ES-I3 (cell line): ENCODE measurements at regions not wholly inside any gene's neighbourhood (a gene's known extent, or its start where the extent isn't known, plus 50 kb on each side); places are given as distances from the start of the nearest gene placed in this dataset.

Source experiments
- H3K36me3 ChIP-seq: 2 replicates; pipeline ENCODE4 v1.6.1; 2013; ENCODE audit warnings: mild to moderate bottlenecking, low read length, control low read depth, moderate library complexity; ENCODE audit not compliant: insufficient read depth
- H3K4me1 ChIP-seq: 2 replicates; pipeline ENCODE4 v1.6.1; 2013; ENCODE audit warnings: mild to moderate bottlenecking, control low read depth, low read length; ENCODE audit not compliant: insufficient read depth
- H3K9ac ChIP-seq: 2 replicates; pipeline ENCODE4 v1.6.1; 2013; ENCODE audit warnings: low read depth, mild to moderate bottlenecking, low read length, moderate library complexity
- H3K9me3 ChIP-seq: 2 replicates; pipeline ENCODE4 v1.6.1; 2013; ENCODE audit warnings: mild to moderate bottlenecking, low read length, moderate library complexity; ENCODE audit not compliant: control insufficient read depth, insufficient read depth

DNA sequence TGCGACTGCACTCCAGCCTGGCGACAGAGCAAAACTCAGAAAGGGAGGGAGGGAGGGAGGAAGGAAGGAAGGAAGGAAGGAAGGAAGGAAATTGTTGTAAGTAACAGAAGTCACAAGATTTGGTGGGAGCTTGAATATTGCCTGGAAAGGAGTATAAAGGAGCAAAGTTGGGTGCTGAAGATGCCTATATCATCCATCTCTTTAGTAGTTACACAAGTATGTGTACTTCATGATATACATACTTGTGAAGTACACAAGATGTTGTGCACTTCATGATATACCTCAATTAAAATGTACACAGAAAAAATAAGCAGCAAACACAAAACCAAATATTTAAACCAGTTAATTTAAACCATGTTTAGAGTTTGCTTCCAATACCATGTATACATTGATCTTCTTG, 1223.8 kb downstream of the SORCS3 start:
- Histone ChIP-seq H3K9me3 (no peaks in the 10 kb centered on the region), H3K9ac (no peak overlapping the region), H3K36me3 (no peaks in the 10 kb centered on the region), H3K4me1 (no peaks in the 10 kb centered on the region)

DNA sequence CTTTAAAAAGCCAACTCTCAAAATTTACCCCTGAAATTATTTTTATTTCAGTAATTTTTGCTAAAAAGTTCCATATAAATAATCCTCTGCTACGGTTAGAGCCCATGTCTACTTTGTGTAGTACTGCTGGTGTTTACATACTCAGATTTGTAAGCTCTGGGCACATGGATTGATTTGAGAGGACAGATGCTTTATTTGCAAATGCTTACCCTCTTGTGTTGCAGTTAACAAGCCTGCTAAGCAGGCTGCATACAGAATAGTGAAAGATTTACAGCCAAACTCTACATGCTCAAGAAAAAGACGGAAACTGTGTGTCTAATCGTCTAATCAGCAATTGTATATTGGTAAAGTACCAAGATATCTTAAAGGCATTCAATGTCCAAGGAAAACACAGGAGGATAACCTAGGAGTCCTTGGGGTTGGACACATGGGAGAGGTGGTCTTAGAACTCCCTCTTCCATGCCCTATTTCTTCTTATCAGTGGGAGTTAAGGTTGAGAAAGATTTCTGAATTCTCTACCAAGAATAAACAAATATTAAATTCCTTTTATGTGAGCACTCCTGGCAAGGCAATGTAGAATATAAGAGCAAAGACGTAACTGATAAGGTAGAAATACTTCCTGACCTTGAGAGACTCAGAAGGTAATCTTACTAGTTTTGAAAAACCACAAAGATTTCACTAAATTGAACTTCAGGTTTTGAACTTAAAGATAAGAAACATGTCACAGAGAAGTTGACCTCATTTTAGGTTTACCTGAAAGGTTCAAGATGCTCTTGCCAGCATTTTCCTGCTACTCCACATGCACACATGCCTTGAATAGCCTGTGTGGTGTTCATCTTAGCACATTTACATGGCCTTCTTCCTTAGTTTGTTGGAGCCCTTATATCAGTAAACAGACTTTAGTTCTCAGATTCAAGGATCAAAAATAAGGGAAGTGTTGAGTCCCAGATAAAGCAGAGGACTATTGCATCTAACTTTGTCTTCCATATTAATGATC, 1216.5 kb downstream of the SORCS3 start:
- Histone ChIP-seq H3K9ac (no peak overlapping the region), H3K9me3 (no peaks in the 10 kb centered on the region), H3K36me3 (no peaks in the 10 kb centered on the region), H3K4me1 (no peaks in the 10 kb centered on the region)

DNA sequence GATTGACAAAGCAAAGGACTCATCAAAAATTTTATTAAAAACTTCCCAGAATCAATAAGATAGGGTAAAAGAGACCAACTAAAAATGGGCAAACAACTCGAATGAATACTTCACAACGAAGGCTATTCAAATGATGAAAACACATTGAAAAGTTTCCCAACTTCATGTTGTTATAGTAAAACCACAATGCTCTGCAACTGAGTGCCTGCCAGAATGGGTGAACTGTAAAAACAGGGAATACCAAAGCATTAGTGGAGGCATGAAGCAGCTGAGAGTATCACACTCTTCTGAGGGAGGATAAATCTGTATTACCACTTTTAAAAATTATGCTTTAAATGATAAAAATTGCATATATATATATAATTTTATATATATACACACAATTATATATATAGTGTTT, 1214.7 kb downstream of the SORCS3 start:
- no peaks in the 10 kb centered on the region for H3K9me3 ChIP-seq
- H3K9ac ChIP-seq = no peak overlapping the region
- H3K36me3 ChIP-seq = no peaks in the 10 kb centered on the region
- no peaks in the 10 kb centered on the region for H3K4me1 ChIP-seq

DNA sequence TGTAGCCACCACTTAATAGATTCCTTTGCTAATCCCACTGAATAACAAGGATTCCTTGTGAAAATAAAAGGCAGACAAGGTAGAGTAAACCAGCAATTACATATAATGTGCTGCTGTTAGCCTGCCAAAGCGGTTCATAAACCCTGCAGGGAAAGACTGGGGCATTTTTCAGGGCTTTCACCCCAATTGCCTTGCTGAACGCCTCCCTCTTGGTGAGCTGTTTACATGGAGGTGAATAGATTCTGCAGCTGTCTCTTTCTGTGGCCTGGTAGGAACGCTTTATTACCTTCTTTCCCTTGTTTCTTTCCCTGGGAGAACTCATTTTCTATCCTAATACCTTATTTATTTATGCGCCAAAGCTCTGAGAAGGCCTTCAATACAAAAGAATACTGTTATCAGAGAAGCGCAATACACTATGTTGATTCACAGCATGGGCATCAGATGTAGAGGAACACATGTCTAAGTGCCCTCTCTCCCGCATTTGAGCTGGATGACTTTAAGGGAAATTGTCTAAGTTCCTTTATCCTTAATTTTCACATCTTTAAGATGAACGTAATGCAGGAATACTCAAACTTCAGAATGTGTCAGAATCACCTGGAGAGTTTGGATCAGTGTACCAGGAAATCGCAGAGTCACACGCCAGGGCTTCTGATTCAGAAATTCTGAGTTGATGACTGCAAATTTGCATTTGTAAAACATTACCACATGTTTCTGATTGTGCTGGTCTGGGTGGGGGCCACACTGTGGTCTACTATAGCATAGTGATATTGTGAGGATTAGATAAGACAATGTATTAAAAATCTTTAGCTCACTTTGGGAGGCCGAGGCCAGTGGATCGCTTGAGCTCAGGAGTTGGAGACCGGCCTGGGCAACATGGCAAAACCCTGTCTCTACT, 1203.8 kb downstream of the SORCS3 start:
- Histone ChIP-seq H3K9ac (no peak overlapping the region), H3K4me1 (peaks cover 22% of the 10 kb centered on the region), H3K36me3 (no peaks in the 10 kb centered on the region), H3K9me3 (no peaks in the 10 kb centered on the region)

DNA sequence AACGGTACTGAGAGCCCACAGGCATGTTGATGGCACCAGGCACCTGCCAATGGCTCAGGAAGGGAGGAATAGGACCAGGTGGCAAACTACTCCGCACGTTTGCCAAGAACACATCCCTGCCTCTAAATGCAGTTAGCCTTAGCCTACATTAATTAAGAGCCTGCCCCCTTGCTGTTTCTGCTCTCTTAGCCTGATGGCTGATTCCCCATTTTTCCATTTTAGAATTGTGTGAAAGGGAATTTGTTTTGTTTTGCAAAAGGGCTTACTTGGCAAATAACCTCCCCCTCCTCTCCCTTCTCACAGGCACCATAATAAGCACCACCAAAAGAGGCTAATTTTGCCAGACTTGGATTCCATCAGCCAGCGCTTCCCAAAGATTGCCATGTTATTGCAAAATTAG, 1203.2 kb downstream of the SORCS3 start:
- H3K4me1 ChIP-seq = peaks cover 22% of the 10 kb centered on the region
- H3K9me3 ChIP-seq = no peaks in the 10 kb centered on the region
- H3K36me3 ChIP-seq = no peaks in the 10 kb centered on the region
- no peak overlapping the region; the same call in 1 of the 2 replicates for H3K9ac ChIP-seq

DNA sequence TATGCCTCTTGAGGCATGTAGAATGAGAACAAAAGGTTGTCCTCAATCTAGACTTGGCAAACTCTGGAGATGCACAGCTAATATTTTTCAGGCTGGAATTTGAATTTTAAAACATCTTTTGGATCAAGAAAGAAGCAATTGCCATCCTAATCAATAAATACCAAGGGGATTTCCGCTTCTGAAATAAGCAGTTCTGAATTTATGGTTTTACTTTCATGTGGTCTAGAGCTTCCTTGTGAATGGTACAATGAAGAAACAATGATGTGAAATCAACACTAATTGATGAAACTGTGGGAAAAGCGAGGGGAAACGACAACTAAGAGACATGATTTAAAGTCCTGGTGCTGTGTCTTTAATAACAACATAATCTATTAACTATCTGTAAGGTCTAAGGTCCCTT, 1202.7 kb downstream of the SORCS3 start:
- peaks cover 22% of the 10 kb centered on the region for H3K4me1 ChIP-seq
- H3K9ac ChIP-seq = no peak overlapping the region
- H3K9me3 ChIP-seq = no peaks in the 10 kb centered on the region
- no peaks in the 10 kb centered on the region for H3K36me3 ChIP-seq

DNA sequence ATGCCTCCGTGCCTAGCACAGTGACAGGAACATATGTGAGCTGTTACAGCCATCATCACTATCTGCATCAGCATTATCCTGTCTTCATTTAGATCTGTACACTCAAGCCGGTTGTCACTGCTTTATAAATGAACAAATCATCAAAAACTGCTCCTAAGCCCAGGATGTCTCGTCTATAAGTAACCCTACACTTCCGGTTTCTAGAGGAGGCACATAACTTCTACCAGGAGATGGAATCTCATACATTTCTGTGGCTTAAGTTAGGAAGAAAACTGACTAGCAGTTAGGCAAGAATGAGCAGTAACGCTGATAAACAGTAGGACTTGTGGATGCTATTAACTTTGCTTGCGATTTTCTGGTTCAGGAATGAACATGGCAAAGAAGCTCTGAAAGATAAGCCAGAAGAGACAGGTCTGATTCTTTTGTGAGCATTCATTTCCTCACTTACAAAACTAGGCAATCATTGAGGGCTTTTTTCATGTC, 1199.2 kb downstream of the SORCS3 start:
- Histone ChIP-seq H3K9ac (no peak overlapping the region), H3K4me1 (peaks cover 22% of the 10 kb centered on the region), H3K9me3 (no peaks in the 10 kb centered on the region), H3K36me3 (no peaks in the 10 kb centered on the region)

DNA sequence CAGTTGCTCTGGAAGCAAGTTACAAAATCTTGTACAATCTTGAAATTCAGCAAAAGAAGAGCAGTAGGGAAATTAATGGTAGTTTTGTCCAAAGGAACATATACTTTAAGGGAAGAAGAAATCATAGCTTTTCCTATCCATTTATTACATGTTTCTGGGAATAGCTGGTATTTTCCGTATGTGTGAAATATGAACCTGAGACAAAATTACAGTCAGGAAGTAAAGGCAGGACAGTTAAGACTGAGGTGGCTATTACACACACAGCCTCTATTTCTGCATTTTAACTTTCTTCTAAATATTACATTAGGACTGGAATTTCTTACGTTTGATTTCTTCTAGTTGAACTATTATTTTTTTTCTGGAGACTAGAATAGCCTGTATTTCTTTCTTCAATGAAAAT, 1197.3 kb downstream of the SORCS3 start:
- H3K36me3 ChIP-seq = no peaks in the 10 kb centered on the region
- peaks cover 5% of the 10 kb centered on the region; the same call in 1 of the 2 replicates for H3K4me1 ChIP-seq
- H3K9ac ChIP-seq = no peak overlapping the region
- no peaks in the 10 kb centered on the region for H3K9me3 ChIP-seq

DNA sequence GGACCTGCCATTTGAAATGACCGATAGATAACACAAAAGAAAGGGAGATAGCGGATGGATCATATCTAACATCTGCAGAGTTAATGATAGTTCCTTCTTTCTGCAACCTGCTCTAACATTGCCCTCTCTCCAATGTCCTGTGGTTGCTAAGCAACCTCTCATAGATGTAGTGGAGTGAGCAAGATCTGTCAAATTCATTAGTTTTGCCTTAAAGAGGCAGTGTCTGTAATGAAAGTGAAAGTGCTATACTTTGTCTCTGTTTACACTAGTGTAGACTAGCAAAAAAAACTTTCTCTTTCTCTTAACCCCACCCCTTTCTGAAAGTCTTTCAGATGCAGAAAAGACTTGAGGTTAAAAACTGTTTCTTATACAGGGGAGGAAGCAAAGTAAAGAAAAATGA, 1196.9 kb downstream of the SORCS3 start:
- H3K36me3 ChIP-seq = no peaks in the 10 kb centered on the region
- H3K9ac ChIP-seq = no peak overlapping the region
- H3K9me3 ChIP-seq = no peaks in the 10 kb centered on the region
- H3K4me1 ChIP-seq = peaks cover 5% of the 10 kb centered on the region; the same call in 1 of the 2 replicates

DNA sequence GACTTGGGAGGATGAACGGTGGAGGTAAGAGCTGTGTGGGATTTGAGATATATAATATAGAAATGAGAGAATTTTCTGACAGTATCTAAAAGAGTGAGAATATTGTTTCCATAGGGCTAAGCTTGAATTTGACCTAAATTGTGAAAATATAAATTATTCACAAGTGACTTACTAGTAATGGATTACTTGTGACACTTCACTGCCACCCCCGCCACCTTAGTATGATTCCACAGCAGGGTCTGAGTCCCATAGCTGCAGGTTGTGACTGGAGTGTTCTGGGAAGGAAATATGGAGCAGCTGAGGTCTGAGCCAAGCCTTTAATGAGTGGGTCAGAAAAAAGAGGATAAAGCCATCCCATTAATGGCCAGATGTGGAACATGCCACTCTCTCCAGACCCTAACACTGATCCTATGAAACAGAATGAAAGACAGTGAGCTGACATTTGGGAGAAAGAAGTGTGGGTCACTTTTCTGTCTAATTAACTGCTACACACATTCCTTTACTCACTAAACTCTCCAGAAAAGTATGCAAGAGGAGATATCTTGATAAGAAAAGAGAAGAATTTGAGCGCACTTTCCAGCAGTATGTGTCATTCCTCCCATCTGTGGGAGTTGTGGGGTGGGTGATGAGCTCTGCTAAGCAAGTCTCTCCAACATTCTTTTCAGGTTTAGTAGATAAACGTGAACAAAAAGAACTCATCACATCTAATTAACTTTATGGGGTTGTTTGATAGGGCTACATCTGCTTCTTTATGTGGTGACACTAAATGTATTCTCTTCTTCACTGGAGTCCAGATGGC, 1193.4 kb downstream of the SORCS3 start:
- H3K9me3 ChIP-seq = no peaks in the 10 kb centered on the region
- no peak overlapping the region for H3K9ac ChIP-seq
- H3K36me3 ChIP-seq = no peaks in the 10 kb centered on the region
- H3K4me1 ChIP-seq = no peaks in the 10 kb centered on the region; the same call in 1 of the 2 replicates

DNA sequence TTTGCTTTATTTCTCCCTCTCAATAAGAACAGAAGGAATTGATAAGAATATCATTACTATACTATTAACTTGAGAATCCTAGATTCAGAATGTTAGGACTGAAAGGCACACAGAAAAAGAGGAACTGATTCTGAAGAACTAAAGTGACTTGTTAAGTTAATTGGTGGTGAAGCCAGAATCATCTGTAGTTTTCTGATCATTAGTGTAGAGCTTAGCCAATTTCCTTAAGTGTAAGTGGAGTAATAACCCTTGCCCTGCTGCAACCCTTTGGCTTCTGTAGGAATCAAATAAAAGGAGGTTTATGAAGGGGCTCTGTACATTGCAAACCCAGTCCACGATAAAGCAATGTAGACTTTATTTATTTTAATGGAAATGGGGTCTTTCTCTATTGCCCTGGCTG, 1186.0 kb downstream of the SORCS3 start:
- Histone ChIP-seq H3K36me3 (no peaks in the 10 kb centered on the region), H3K9me3 (no peaks in the 10 kb centered on the region), H3K4me1 (no peaks in the 10 kb centered on the region), H3K9ac (no peak overlapping the region)

DNA sequence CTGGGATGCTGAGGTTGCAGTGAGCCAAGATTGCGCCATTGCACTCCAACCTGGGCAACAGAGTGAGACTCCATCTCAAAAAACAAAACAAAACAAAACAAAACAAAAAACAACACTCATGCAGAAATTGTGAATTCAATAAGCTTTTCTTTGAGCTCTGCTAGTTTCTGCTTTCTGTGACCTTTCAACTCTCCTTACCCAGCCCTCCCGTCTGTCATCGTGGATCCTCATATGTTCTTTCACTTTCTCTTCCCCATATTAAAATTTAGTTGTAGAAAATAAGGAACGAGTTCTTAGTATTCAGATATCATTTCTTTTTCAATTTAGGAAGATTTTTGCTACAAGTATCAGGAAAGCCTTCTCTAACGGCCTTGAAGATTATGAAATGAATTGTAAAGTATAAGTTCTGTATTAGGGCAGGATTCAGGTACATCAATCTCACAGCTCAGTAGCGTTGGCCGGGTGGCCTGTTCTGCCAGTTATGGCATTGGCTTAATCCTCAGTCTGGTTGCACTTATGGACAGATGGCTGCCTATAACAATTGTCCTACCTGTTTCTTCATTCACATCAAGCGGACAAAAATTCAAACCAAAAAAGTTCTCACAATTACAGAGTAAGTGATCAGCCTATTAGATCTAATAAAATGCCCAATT, 1167.0 kb downstream of the SORCS3 start:
- Histone ChIP-seq H3K9me3 (no peaks in the 10 kb centered on the region), H3K4me1 (no peaks in the 10 kb centered on the region), H3K36me3 (no peaks in the 10 kb centered on the region), H3K9ac (no peak overlapping the region)

DNA sequence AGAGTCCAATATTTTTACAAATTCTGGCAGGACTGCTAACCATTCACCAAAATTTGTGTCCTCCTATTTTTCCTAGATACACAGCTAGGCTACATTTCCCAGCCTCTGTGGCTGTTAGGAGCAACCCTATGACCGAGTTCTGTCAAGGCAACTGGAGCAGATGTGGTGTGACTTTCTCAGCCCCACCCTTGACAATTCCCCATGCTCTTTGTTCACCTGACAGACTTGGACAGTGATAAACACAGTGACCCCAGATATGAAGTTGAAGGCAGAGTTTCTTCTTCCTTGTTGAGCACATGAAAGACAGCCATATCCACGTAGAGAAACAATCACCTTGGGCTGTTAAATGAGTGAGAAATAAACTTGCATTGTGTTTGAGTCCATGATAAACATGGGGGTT, 1162.1 kb downstream of the SORCS3 start:
- Histone ChIP-seq H3K4me1 (no peaks in the 10 kb centered on the region), H3K9ac (no peak overlapping the region), H3K36me3 (no peaks in the 10 kb centered on the region), H3K9me3 (no peaks in the 10 kb centered on the region)
